Stimulated activated naive CD8-positive, alpha-beta T cell treated with anti-CD3 and anti-CD28 coated beads, Interleukin-15, amount 100 ng/mL, for 72 hours (primary cell): ENCODE measurements at regions not wholly inside any gene's neighbourhood (a gene's known extent, or its start where the extent isn't known, plus 50 kb on each side); places are given as distances from the start of the nearest gene placed in this dataset.
"Not testable (repeated sequence)": the region's sequence is repeated elsewhere in the genome, so short reads cannot be mapped to it uniquely, and the experiment has no call there.

Experiments used
- ATAC-seq: fragments of 150-1000 bp; cut with Tn5 transposase; 2 replicates; pipeline ENCODE4 v1.10.0; 2021; ENCODE audit warnings: mild to moderate bottlenecking, moderate library complexity
- DNase-seq, 2 donors: peaks; one replicate each; pipeline ENCODE4 v3.0.0; 2021 to 2022
- H3K27ac Mint-ChIP-seq, 2 donors: one replicate each; pipeline ENCODE4 v1.8.0; 2022; ENCODE audit warnings: mild to moderate bottlenecking in 2 of 2, mixed read lengths in 2 of 2, moderate library complexity in 2 of 2
- H3K27me3 Mint-ChIP-seq: one replicate; pipeline ENCODE4 v1.8.0; 2022; ENCODE audit warnings: mixed read lengths
- H3K4me1 Mint-ChIP-seq: one replicate; pipeline ENCODE4 v1.8.0; 2022; ENCODE audit warnings: mild to moderate bottlenecking, mixed read lengths
- H3K4me3 Mint-ChIP-seq, 2 donors: one replicate each; pipeline ENCODE4 v1.8.0; 2022; ENCODE audit warnings: mild to moderate bottlenecking in 2 of 2, mixed read lengths in 2 of 2, moderate library complexity in 1 of 2
- H3K9me3 Mint-ChIP-seq, 2 donors: one replicate each; pipeline ENCODE4 v1.8.0; 2022; ENCODE audit warnings: mixed read lengths in 2 of 2

- H3K4me3 Mint-ChIP-seq = no peak overlapping the region
- no peak for DNase-seq
- peaks cover 0 to 7% of the 10 kb centered on the region in 2 donors for H3K9me3 Mint-ChIP-seq
- H3K4me1 Mint-ChIP-seq = no peaks in the 10 kb centered on the region
- H3K27me3 Mint-ChIP-seq = no peaks in the 10 kb centered on the region
- H3K27ac Mint-ChIP-seq = no peak overlapping the region
- ATAC-seq = no peak
These were observed 541.5 kb upstream of the NETO1 start for GRCh38 chr18:73409242-73409641.

- H3K4me3 Mint-ChIP-seq = no peak overlapping the region
- DNase-seq (no peak), ATAC-seq (no peak)
- H3K27me3 Mint-ChIP-seq = no peaks in the 10 kb centered on the region
- H3K9me3 Mint-ChIP-seq = peaks cover 0 to 7% of the 10 kb centered on the region in 2 donors
- H3K27ac Mint-ChIP-seq = no peak overlapping the region
- H3K4me1 Mint-ChIP-seq = no peaks in the 10 kb centered on the region
These were observed 540.7 kb upstream of the NETO1 start for GRCh38 chr18:73408469-73408868.

- peaks cover 0 to 7% of the 10 kb centered on the region in 2 donors for H3K9me3 Mint-ChIP-seq
- DNase-seq (no peak), ATAC-seq (no peak)
- H3K4me3 Mint-ChIP-seq = no peak overlapping the region
- no peaks in the 10 kb centered on the region for H3K4me1 Mint-ChIP-seq
- no peaks in the 10 kb centered on the region for H3K27me3 Mint-ChIP-seq
- no peak overlapping the region for H3K27ac Mint-ChIP-seq
These were observed 539.7 kb upstream of the NETO1 start for GRCh38 chr18:73407506-73407905.

GRCh38 chr18:73384246-73384645, 516.5 kb upstream of the NETO1 start:
- H3K27ac Mint-ChIP-seq = no peak overlapping the region
- no peak overlapping the region for H3K4me3 Mint-ChIP-seq
- DNase-seq = no peak
- ATAC-seq = no peak
- no peaks in the 10 kb centered on the region for H3K4me1 Mint-ChIP-seq
- no peaks in the 10 kb centered on the region for H3K27me3 Mint-ChIP-seq
- H3K9me3 Mint-ChIP-seq = no peaks in the 10 kb centered on the region

GRCh38 chr18:73381699-73382036, 513.9 kb upstream of the NETO1 start:
- H3K4me1 Mint-ChIP-seq = no peaks in the 10 kb centered on the region
- no peak for ATAC-seq
- H3K27me3 Mint-ChIP-seq = no peaks in the 10 kb centered on the region
- peaks cover 0 to 1% of the 10 kb centered on the region in 2 donors for H3K9me3 Mint-ChIP-seq
- no peak for DNase-seq
- no peak overlapping the region for H3K4me3 Mint-ChIP-seq
- H3K27ac Mint-ChIP-seq = no peak overlapping the region

- ATAC-seq (no peak), DNase-seq (no peak)
- no peaks in the 10 kb centered on the region for H3K27me3 Mint-ChIP-seq
- no peaks in the 10 kb centered on the region for H3K4me1 Mint-ChIP-seq
- H3K4me3 Mint-ChIP-seq = no peak overlapping the region
- H3K9me3 Mint-ChIP-seq = peaks cover 0 to 6% of the 10 kb centered on the region in 2 donors
- no peak overlapping the region for H3K27ac Mint-ChIP-seq
These were observed 513.4 kb upstream of the NETO1 start for GRCh38 chr18:73381016-73381698.

GRCh38 chr18:73366713-73367112, 498.9 kb upstream of the NETO1 start:
- Mint-ChIP-seq H3K4me3 (no peak overlapping the region), H3K27ac (no peak overlapping the region), H3K9me3 (peaks cover 0 to 18% of the 10 kb centered on the region in 2 donors), H3K4me1 (no peaks in the 10 kb centered on the region), H3K27me3 (no peaks in the 10 kb centered on the region)
- DNase-seq = no peak
- ATAC-seq = no peak

- DNase-seq (no peak), ATAC-seq (no peak)
- no peak overlapping the region for H3K27ac Mint-ChIP-seq
- no peak overlapping the region for H3K4me3 Mint-ChIP-seq
- no peaks in the 10 kb centered on the region for H3K27me3 Mint-ChIP-seq
- H3K9me3 Mint-ChIP-seq = peaks cover 0 to 5% of the 10 kb centered on the region in 2 donors
- H3K4me1 Mint-ChIP-seq = no peaks in the 10 kb centered on the region
These were observed 497.2 kb upstream of the NETO1 start for GRCh38 chr18:73365018-73365417.

GRCh38 chr18:73355121-73355520, 487.3 kb upstream of the NETO1 start:
- Mint-ChIP-seq H3K4me1 (no peaks in the 10 kb centered on the region), H3K27me3 (no peaks in the 10 kb centered on the region), H3K27ac (no peak overlapping the region), H3K9me3 (peaks cover 0 to 4% of the 10 kb centered on the region in 2 donors), H3K4me3 (no peak overlapping the region)
- ATAC-seq (no peak), DNase-seq (no peak)

GRCh38 chr18:73352546-73352945, 484.8 kb upstream of the NETO1 start:
- no peaks in the 10 kb centered on the region for H3K27me3 Mint-ChIP-seq

GRCh38 chr18:73340135-73340977, 472.6 kb upstream of the NETO1 start:
- Mint-ChIP-seq H3K27me3 (no peaks in the 10 kb centered on the region), H3K4me1 (no peaks in the 10 kb centered on the region), H3K27ac (no peak overlapping the region), H3K4me3 (no peak overlapping the region), H3K9me3 (peaks cover 0 to 4% of the 10 kb centered on the region in 2 donors)
- DNase-seq (no peak), ATAC-seq (no peak)

More at GRCh38 chr18:73352546-73352945, 484.8 kb upstream of the NETO1 start:
- no peaks in the 10 kb centered on the region for H3K4me1 Mint-ChIP-seq
- H3K27ac Mint-ChIP-seq = no peak overlapping the region
- no peak for ATAC-seq
- H3K4me3 Mint-ChIP-seq = no peak overlapping the region
- DNase-seq = no peak
- H3K9me3 Mint-ChIP-seq = no peaks in the 10 kb centered on the region

GRCh38 chr18:73331212-73331772, 463.5 kb upstream of the NETO1 start:
- Mint-ChIP-seq H3K4me3 (no peak overlapping the region), H3K4me1 (no peaks in the 10 kb centered on the region)

GRCh38 chr18:73330106-73330505, 462.3 kb upstream of the NETO1 start:
- H3K4me3 Mint-ChIP-seq, ATAC-seq, H3K27me3 Mint-ChIP-seq: not testable (repeated sequence)

More at GRCh38 chr18:73331212-73331772, 463.5 kb upstream of the NETO1 start:
- Mint-ChIP-seq H3K27me3 (no peaks in the 10 kb centered on the region), H3K9me3 (no peaks in the 10 kb centered on the region), H3K27ac (peak overlapping the region in 1 of 2 donors; percentile 10)
- DNase-seq = no peak
- ATAC-seq = no peak

GRCh38 chr18:73324187-73324831, 456.5 kb upstream of the NETO1 start:
- ATAC-seq, H3K27me3 Mint-ChIP-seq, H3K4me3 Mint-ChIP-seq: not testable (repeated sequence)

More at GRCh38 chr18:73330106-73330505, 462.3 kb upstream of the NETO1 start:
- not testable (repeated sequence) for H3K4me1 Mint-ChIP-seq, DNase-seq, H3K9me3 Mint-ChIP-seq, H3K27ac Mint-ChIP-seq

GRCh38 chr18:73318739-73319479, 451.1 kb upstream of the NETO1 start:
- Mint-ChIP-seq H3K4me3 (no peak overlapping the region), H3K27ac (no peak overlapping the region)

More at GRCh38 chr18:73324187-73324831, 456.5 kb upstream of the NETO1 start:
- H3K27ac Mint-ChIP-seq, DNase-seq, H3K4me1 Mint-ChIP-seq: not testable (repeated sequence)
- peaks cover 0 to 10% of the 10 kb centered on the region in 2 donors for H3K9me3 Mint-ChIP-seq

More at GRCh38 chr18:73318739-73319479, 451.1 kb upstream of the NETO1 start:
- Mint-ChIP-seq H3K27me3 (no peaks in the 10 kb centered on the region), H3K9me3 (no peaks in the 10 kb centered on the region), H3K4me1 (no peaks in the 10 kb centered on the region)
- ATAC-seq (no peak), DNase-seq (no peak)
